ENCODE measurements at regions not wholly inside any gene's neighbourhood (a gene's known extent, or its start where the extent isn't known, plus 50 kb on each side); places are given as distances from the start of the nearest gene placed in this dataset.

DNA sequence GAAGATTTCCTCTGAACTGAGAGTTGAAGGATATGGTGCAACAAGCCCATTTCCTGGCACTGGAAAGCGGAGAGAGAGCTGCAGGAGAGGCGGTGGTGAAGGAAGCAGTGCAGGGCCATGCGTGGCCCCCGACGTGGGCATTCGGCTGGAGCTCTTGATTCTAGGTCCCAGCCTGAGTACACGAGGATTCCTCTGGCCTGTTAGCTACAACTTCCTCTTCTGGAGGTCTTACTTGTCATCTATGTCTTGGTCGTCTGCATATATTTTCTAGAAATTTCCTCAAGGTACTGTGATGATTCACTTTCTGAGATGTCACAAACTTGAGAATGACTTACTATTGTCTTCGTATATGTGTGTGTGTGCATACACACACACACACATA, 59.2 kb upstream of the JAZF1 start:
- no peak overlapping the region for H3K4me3 ChIP-seq (replicated peaks in 1 of 4; ENCODE audit: control extremely low read depth in 1 of 4, insufficient read depth in 1 of 4, low read depth in 3 of 4, low read length in 4 of 4)
- H3K4me1 ChIP-seq (ENCODE audit: control insufficient read depth, extremely low read depth, insufficient read depth, low read length) = no peaks in the 10 kb centered on the region
- no peak overlapping the region for H3K27ac ChIP-seq (ENCODE audit: insufficient read depth, low read length)
- no peak overlapping the region for H3K9ac ChIP-seq (ENCODE audit: insufficient read depth, low read length)
- H3K9me3 ChIP-seq (ENCODE audit: control insufficient read depth, insufficient read depth, low read depth, low read length) = no peaks in the 10 kb centered on the region
- H4K20me1 ChIP-seq (ENCODE audit: control insufficient read depth, extremely low read depth, insufficient read depth, low read length) = no peaks in the 10 kb centered on the region
- no peaks in the 10 kb centered on the region for H3K79me2 ChIP-seq (ENCODE audit: control insufficient read depth, insufficient read depth, low read length)
- TF ChIP-seq, protein P1, sequence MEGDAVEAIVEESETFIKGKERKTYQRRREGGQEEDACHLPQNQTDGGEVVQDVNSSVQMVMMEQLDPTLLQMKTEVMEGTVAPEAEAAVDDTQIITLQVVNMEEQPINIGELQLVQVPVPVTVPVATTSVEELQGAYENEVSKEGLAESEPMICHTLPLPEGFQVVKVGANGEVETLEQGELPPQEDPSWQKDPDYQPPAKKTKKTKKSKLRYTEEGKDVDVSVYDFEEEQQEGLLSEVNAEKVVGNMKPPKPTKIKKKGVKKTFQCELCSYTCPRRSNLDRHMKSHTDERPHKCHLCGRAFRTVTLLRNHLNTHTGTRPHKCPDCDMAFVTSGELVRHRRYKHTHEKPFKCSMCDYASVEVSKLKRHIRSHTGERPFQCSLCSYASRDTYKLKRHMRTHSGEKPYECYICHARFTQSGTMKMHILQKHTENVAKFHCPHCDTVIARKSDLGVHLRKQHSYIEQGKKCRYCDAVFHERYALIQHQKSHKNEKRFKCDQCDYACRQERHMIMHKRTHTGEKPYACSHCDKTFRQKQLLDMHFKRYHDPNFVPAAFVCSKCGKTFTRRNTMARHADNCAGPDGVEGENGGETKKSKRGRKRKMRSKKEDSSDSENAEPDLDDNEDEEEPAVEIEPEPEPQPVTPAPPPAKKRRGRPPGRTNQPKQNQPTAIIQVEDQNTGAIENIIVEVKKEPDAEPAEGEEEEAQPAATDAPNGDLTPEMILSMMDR (conservative IDR thresholded peaks at IDR 0.05 in 1 of 2, IDR thresholded peaks at IDR 0.05 in 1 of 2; ENCODE audit: low read depth in 1 of 2, low read length in 2 of 2) = no peak
- TF ChIP-seq EZH2 (IDR thresholded peaks at IDR 0.05; ENCODE audit: low read length, missing control alignments) = no peak
- no peak overlapping the region for H3K4me2 ChIP-seq (ENCODE audit: extremely low read depth, insufficient read depth, low read length)
- DNase-seq (ENCODE audit: low read depth in 2 of 2) = no peak
- H3K27me3 ChIP-seq (ENCODE audit: control insufficient read depth, insufficient read depth, low read length) = no peaks in the 10 kb centered on the region
- no peak overlapping the region for H2AFZ ChIP-seq (ENCODE audit: low read length)
- H3K36me3 ChIP-seq (ENCODE audit: control insufficient read depth, insufficient read depth, low read length) = no peaks in the 10 kb centered on the region

DNA sequence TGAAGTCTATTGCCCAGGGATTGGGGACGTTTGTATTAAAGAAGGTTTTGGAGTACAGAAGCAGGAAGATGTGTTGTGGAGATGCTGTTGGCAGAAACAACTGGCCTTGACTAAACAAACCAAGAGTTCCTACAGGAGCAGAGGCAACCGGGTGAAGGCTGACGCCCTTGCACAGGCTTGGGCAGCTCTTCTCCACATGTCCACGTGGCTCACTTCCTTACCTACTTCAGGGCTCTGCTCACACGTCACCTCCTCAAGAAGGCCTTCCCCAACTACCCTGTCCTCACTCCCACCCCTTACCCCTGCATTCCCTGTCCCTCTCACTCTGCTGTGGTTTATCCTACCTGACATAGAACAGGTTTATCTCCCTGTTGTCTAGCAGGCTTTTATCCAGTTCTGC, 59.9 kb upstream of the JAZF1 start:
- H3K27ac ChIP-seq (ENCODE audit: insufficient read depth, low read length) = no peak overlapping the region
- no peaks in the 10 kb centered on the region for H3K36me3 ChIP-seq (ENCODE audit: control insufficient read depth, insufficient read depth, low read length)
- no peaks in the 10 kb centered on the region for H3K4me1 ChIP-seq (ENCODE audit: control insufficient read depth, extremely low read depth, insufficient read depth, low read length)
- H3K79me2 ChIP-seq (ENCODE audit: control insufficient read depth, insufficient read depth, low read length) = no peaks in the 10 kb centered on the region
- no peaks in the 10 kb centered on the region for H4K20me1 ChIP-seq (ENCODE audit: control insufficient read depth, extremely low read depth, insufficient read depth, low read length)
- TF ChIP-seq EZH2 (IDR thresholded peaks at IDR 0.05; ENCODE audit: low read length, missing control alignments) = no peak
- TF ChIP-seq, protein P1 (conservative IDR thresholded peaks at IDR 0.05 in 1 of 2, IDR thresholded peaks at IDR 0.05 in 1 of 2; ENCODE audit: low read depth in 1 of 2, low read length in 2 of 2) = no peak
- DNase-seq (ENCODE audit: low read depth in 2 of 2) = no peak
- no peaks in the 10 kb centered on the region for H3K9me3 ChIP-seq (ENCODE audit: control insufficient read depth, insufficient read depth, low read depth, low read length)
- no peak overlapping the region for H2AFZ ChIP-seq (ENCODE audit: low read length)
- H3K27me3 ChIP-seq (ENCODE audit: control insufficient read depth, insufficient read depth, low read length) = no peaks in the 10 kb centered on the region
- no peak overlapping the region for H3K4me2 ChIP-seq (ENCODE audit: extremely low read depth, insufficient read depth, low read length)
- no peak overlapping the region for H3K9ac ChIP-seq (ENCODE audit: insufficient read depth, low read length)
- H3K4me3 ChIP-seq (replicated peaks in 1 of 4; ENCODE audit: control extremely low read depth in 1 of 4, insufficient read depth in 1 of 4, low read depth in 3 of 4, low read length in 4 of 4) = no peak overlapping the region

DNA sequence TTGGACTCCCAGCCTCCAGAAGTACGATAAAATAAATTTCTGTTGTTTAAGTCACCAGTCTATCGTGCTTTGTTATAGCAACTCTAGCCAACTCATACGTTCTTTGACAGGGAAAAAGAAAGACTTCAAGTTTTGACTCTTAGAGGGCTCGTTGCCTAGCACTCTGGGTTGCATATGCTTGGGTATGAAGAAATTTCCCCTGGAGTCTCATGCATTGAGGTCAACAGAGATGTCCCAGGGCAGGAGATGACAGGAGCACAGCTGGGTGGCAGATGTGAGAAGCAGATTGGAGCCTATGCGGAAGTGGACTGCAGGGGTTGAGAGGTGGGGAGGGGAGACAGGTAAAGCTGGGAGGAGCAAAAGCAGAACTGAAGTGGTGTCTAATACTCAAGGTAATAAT, 63.3 kb upstream of the JAZF1 start:
- Histone ChIP-seq H3K4me1 (ENCODE audit: control insufficient read depth, extremely low read depth, insufficient read depth, low read length) (no peaks in the 10 kb centered on the region), H3K4me3 (replicated peaks in 1 of 4; ENCODE audit: control extremely low read depth in 1 of 4, insufficient read depth in 1 of 4, low read depth in 3 of 4, low read length in 4 of 4) (no peak overlapping the region), H3K27ac (ENCODE audit: insufficient read depth, low read length) (no peak overlapping the region), H3K36me3 (ENCODE audit: control insufficient read depth, insufficient read depth, low read length) (no peaks in the 10 kb centered on the region), H3K27me3 (ENCODE audit: control insufficient read depth, insufficient read depth, low read length) (no peaks in the 10 kb centered on the region), H3K79me2 (ENCODE audit: control insufficient read depth, insufficient read depth, low read length) (no peaks in the 10 kb centered on the region), H3K9ac (ENCODE audit: insufficient read depth, low read length) (no peak overlapping the region), H2AFZ (ENCODE audit: low read length) (no peak overlapping the region), H3K9me3 (ENCODE audit: control insufficient read depth, insufficient read depth, low read depth, low read length) (no peaks in the 10 kb centered on the region), H4K20me1 (ENCODE audit: control insufficient read depth, extremely low read depth, insufficient read depth, low read length) (no peaks in the 10 kb centered on the region), H3K4me2 (ENCODE audit: extremely low read depth, insufficient read depth, low read length) (no peak overlapping the region)
- no peak for DNase-seq (ENCODE audit: low read depth in 2 of 2)
- TF ChIP-seq, protein P1 (conservative IDR thresholded peaks at IDR 0.05 in 1 of 2, IDR thresholded peaks at IDR 0.05 in 1 of 2; ENCODE audit: low read depth in 1 of 2, low read length in 2 of 2) = no peak
- no peak for TF ChIP-seq EZH2 (IDR thresholded peaks at IDR 0.05; ENCODE audit: low read length, missing control alignments)
